HepG2 (cell line): ENCODE measurements at regions not wholly inside any gene's neighbourhood (a gene's known extent, or its start where the extent isn't known, plus 50 kb on each side); places are given as distances from the start of the nearest gene placed in this dataset.
A peak's percentile ranks its signal among the peaks of the same experiment; 100 is the strongest.

ENCODE experiments used
- ATAC-seq: fragments of 200-7000 bp; cut with Tn5 transposase; 3 replicates; pipeline ENCODE4 v1.9.1; 2020; ENCODE audit warnings: mild to moderate bottlenecking, moderate library complexity
- BruUV-seq: library from RNA; stranded (reverse); fragments of 400-500 nt; replicated peaks from 2 replicates; lab custom pipeline; 2021; lab: Mats Ljungman, UMichigan
- CTCF ChIA-PET: fragments of 300-600 bp; formaldehyde crosslinking; extraction: SDS; loops from one replicate; lab custom pipeline; 2021; ENCODE audit warnings: low total read pairs, inconsistent platforms, low intra/inter-chr PET ratio; lab: Yijun Ruan, JAX
- POLR2A ChIA-PET: fragments of 350-600 bp; sonication (Branson Sonifier 250); formaldehyde crosslinking; loops from one replicate; lab custom pipeline; 2020; ENCODE audit warnings: antibody characterized with exemption, inconsistent platforms; lab: Yijun Ruan, JAX
- DNase-seq: peaks from one replicate; pipeline ENCODE4 v3.0.0-alpha.2; 2015; ENCODE audit warnings: low spot score
- FAIRE-seq: peaks from 3 replicates; lab custom pipeline; 2011; peaks lifted over from hg19 to GRCh38; lab: Jason Lieb, UNC
- H2AFZ ChIP-seq: one replicate; pipeline ENCODE4 v1.6.1; 2011; ENCODE audit warnings: low read length, inconsistent platforms
- H3K27ac ChIP-seq: fragments of 300-600 bp; 3 replicates; pipeline ENCODE4 v1.8.0; 2011; ENCODE audit warnings: mixed run types, mild to moderate bottlenecking, mixed read lengths, low read length, inconsistent platforms; ENCODE audit not compliant: insufficient read depth; ENCODE audit errors: extremely low read length
- H3K27me3 ChIP-seq, 2 experiments: fragments of 200-600 bp in 1 of 2; 2 replicates in 1 of 2; 3 replicates in 1 of 2; pipeline versions ENCODE4 v1.6.0 to v1.8.0; 2011; ENCODE audit warnings: low read length in 2 of 2, mild to moderate bottlenecking in 2 of 2, moderate library complexity in 2 of 2, inconsistent platforms in 1 of 2; ENCODE audit not compliant: insufficient read depth in 2 of 2, control insufficient read depth in 1 of 2
- H3K36me3 ChIP-seq, 2 experiments: fragments of 200-600 bp in 1 of 2; replicated peaks in 1 of 2; 2 replicates in 1 of 2; 3 replicates in 1 of 2; pipeline versions ENCODE4 v1.5.1 to v1.8.0; 2011; ENCODE audit warnings: low read length in 2 of 2, inconsistent platforms in 1 of 2; ENCODE audit not compliant: insufficient read depth in 2 of 2, control insufficient read depth in 1 of 2
- H3K4me1 ChIP-seq: 2 replicates; pipeline ENCODE4 v1.5.1; 2012; ENCODE audit warnings: low read length, inconsistent platforms; ENCODE audit not compliant: insufficient read depth
- H3K4me2 ChIP-seq: 2 replicates; pipeline ENCODE4 v1.6.0; 2011; ENCODE audit warnings: low read depth, low read length, inconsistent platforms
- H3K4me3 ChIP-seq, 3 experiments: fragments of 200-600 bp in 1 of 3; sonication (generic), shearing (Covaris generic) in 1 of 3; replicated peaks in 1 of 3; 2 replicates each; pipeline ENCODE4 v1.5.1; 2011 to 2016; ENCODE audit warnings: low read length in 3 of 3, inconsistent platforms in 2 of 3, low read depth in 2 of 3, mild to moderate bottlenecking in 2 of 3, control low read depth in 1 of 3, mixed read lengths in 1 of 3; ENCODE audit not compliant: insufficient read depth in 1 of 3
- H3K79me2 ChIP-seq: one replicate; pipeline ENCODE4 v1.6.1; 2011; ENCODE audit warnings: low read length, inconsistent platforms; ENCODE audit not compliant: insufficient read depth
- H3K9ac ChIP-seq: 2 replicates; pipeline ENCODE4 v1.6.0; 2011; ENCODE audit warnings: mild to moderate bottlenecking, low read depth, low read length, inconsistent platforms; ENCODE audit not compliant: insufficient read depth
- H3K9me3 ChIP-seq: 2 replicates; pipeline ENCODE4 v1.5.1; 2012; ENCODE audit warnings: mild to moderate bottlenecking, low read length
- H4K20me1 ChIP-seq: 2 replicates; pipeline ENCODE4 v1.6.0; 2011; ENCODE audit warnings: inconsistent platforms, mild to moderate bottlenecking, low read length, moderate library complexity; ENCODE audit not compliant: insufficient read depth
- CEBPB ChIP-seq: IDR thresholded peaks from 2 replicates; pipeline ENCODE4 v1.6.1; 2011; ENCODE audit warnings: low read depth, low read length, improper control_type of control experiment, borderline replicate concordance
- EEA1 ChIP-seq: sonication (generic); formaldehyde crosslinking; IDR thresholded peaks from 2 replicates; pipeline ENCODE4 v1.5.1; 2020; ENCODE audit warnings: mild to moderate bottlenecking, missing genetic modification reagents, borderline replicate concordance
- GATAD2A ChIP-seq: IDR thresholded peaks from 2 replicates; pipeline ENCODE4 v1.6.1; 2016
- SAP130 ChIP-seq: IDR thresholded peaks from 2 replicates; pipeline ENCODE4 v1.6.1; 2016; ENCODE audit warnings: low read depth
- ZFY ChIP-seq: sonication (generic); formaldehyde crosslinking; IDR thresholded peaks from 2 replicates; pipeline ENCODE4 v1.4.0; 2020; ENCODE audit warnings: missing genetic modification reagents
- ZNF3 ChIP-seq: IDR thresholded peaks from 2 replicates; pipeline ENCODE4 v1.7.0; 2017; ENCODE audit warnings: inconsistent platforms
- ZNF446 ChIP-seq: sonication (generic); formaldehyde crosslinking; IDR thresholded peaks from 2 replicates; pipeline ENCODE4 v1.5.0; 2020; ENCODE audit warnings: mild to moderate bottlenecking, missing genetic modification reagents
- ZNF547 ChIP-seq: sonication (generic); formaldehyde crosslinking; IDR thresholded peaks from 2 replicates; pipeline ENCODE4 v1.5.1; 2020; ENCODE audit warnings: mild to moderate bottlenecking, missing genetic modification reagents
- ZNF761 ChIP-seq: sonication (generic); formaldehyde crosslinking; conservative IDR thresholded peaks from 2 replicates; pipeline ENCODE4 v1.4.0; 2020; ENCODE audit warnings: mild to moderate bottlenecking, missing genetic modification reagents
- whole genome bisulfite sequencing: methylation state at CpG from one replicate; pipeline ENCODE4 v1.1.6; 2017; ENCODE audit warnings: low lambda C conversion rate; 5-methylcytosine and 5-hydroxymethylcytosine counted together
- in situ Hi-C: cut with HindIII; loops from 2 replicates; pipeline ENCODE4 v1.10.0; 2017; ENCODE audit warnings: low pct_unique_long_range_greater_than_20kb; ENCODE audit not compliant: extremely low pct_ligation_motif_present
- intact Hi-C: fragments of 100-400 bp; cut with micrococcal nuclease; formaldehyde crosslinking; loops from one replicate; pipeline ENCODE4 v1.10.0; 2022; ENCODE audit not compliant: unreplicated experiment
- TF ChIP-seq, protein P1 (sequence below): sonication (generic); formaldehyde crosslinking; IDR thresholded peaks from 2 replicates; pipeline ENCODE4 v1.9.0; 2021; ENCODE audit warnings: missing genetic modification reagents, mild to moderate bottlenecking, borderline replicate concordance
- TF ChIP-seq, protein P2 (sequence below): sonication (generic); formaldehyde crosslinking; IDR thresholded peaks from one replicate; pipeline ENCODE4 v1.5.1; 2020; ENCODE audit warnings: mild to moderate bottlenecking, missing genetic modification reagents; ENCODE audit errors: not compliant biosample characterization

DNA sequence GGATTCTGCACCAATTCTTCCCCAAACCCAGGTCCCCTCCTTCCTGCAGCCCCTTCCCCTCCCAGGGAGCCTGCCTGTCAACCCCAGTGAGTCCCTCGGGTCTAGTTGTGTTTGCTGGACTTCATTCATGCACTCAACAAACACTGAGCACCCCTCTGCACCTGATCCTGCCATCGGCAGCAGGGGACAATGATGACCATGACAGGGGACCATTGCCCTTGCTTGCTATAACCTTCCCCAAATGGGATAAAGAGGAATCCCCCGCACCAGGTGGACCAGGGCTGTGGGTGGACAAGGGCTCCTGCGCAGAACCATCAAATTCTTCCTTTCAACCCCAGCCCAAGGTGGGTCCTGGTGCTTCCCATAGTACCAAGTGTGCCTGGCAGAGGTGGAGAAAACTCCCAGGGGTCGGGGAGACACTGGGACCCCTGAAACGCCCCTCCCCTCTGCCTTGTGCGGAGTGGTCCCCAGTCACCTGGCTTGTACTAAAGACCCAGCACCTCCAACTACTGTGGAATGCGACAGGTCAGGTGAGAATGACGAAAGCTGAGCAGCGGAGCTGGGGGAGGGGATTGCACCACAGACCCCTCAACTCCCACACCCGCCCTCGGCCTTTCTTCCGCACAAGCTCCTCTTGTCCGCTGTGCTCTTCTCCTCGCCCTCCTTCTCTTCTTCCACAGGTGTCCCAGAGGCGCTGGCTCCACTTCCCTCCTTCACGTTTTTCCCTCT lies 119.9 kb upstream of the ZNF217 start (continued):
- TF ChIP-seq CEBPB (no peak), SAP130 (CRISPR knock-in tag) (no peak), ZNF3 (CRISPR knock-in tag) (peak; percentile 49; the same call in 1 of the 2 replicates), ZNF547 (CRISPR knock-in tag) (no peak), EEA1 (no peak), GATAD2A (no peak)
- TF ChIP-seq, protein P1, sequence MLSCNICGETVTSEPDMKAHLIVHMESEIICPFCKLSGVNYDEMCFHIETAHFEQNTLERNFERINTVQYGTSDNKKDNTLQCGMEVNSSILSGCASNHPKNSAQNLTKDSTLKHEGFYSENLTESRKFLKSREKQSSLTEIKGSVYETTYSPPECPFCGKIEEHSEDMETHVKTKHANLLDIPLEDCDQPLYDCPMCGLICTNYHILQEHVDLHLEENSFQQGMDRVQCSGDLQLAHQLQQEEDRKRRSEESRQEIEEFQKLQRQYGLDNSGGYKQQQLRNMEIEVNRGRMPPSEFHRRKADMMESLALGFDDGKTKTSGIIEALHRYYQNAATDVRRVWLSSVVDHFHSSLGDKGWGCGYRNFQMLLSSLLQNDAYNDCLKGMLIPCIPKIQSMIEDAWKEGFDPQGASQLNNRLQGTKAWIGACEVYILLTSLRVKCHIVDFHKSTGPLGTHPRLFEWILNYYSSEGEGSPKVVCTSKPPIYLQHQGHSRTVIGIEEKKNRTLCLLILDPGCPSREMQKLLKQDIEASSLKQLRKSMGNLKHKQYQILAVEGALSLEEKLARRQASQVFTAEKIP (CRISPR knock-in tag): 0 out of 2 replicates have a peak, but pooled peaks have one; percentile 30

DNA sequence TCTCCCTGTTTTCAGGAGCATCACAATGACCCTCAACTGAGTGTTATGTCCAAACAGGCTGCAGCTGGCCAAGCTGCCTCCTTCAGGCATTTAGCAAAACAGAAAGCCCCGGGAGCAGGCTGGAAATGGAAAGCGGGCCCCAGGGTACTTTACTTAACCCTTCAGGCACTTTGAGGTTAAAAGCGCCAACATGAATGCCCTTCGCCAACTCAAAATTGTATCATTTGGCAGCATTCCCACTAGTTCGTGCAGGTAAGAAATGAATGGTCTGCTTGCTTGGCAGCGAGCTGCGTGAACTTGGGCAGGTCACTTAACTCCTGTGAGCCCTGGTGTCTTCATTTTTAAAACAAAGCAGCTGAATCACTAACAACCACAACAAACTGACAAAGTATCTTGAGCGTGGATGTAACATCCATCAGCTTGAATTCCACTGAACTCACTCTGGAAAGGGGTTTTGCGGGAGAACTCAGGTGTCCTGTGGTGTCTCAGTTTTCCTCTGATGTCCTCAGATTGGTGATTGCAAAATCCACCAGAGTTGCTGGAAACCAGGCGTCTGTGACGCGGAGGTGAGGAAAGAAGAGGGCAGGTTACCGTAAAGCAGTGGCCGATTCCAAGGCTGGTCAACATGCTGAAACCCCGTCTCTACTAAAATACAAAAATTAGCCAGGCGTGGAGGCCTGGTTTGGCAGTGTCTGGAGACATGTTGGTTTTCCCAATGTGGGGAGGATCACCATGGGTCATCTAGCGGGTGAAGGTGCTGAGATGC lies 118.8 kb upstream of the ZNF217 start:
- Histone ChIP-seq H4K20me1 (no peaks in the 10 kb centered on the region), H3K27me3 (no peaks in the 10 kb centered on the region), H3K4me2 (peak overlapping the region; percentile 76), H3K27ac (peak overlapping the region; percentile 30), H3K79me2 (no peaks in the 10 kb centered on the region), H2AFZ (peak overlapping the region; percentile 74), H3K9me3 (no peaks in the 10 kb centered on the region), H3K9ac (peak overlapping the region; percentile 51; the same call in 1 of the 2 replicates), H3K36me3 (no peaks in the 10 kb centered on the region), H3K4me3 (peak overlapping the region; percentile 35 to 49 (median 42)), H3K4me1 (peaks cover 50% of the 10 kb centered on the region)
- ATAC-seq (peak; percentile 42), DNase-seq (peak; percentile 31), FAIRE-seq (peak; percentile 56)
- in situ Hi-C loops: no loop called here
- ChIA-PET POLR2A (interaction anchor here (0.7 to 3.1 kb wide), 12 partner anchors 15 to 154 kb away, joined by 3 to 19 read pairs (median 4); no protein-coding TSS in a partner anchor), CTCF (no interaction called here)
- intact Hi-C loops: loop anchor here (5.0 kb wide), 1 partner anchor 205 kb away; no protein-coding TSS in a partner anchor
- BruUV-seq: no TSS peak
- 24% methylated on average over 17 of the region's 17 CpGs for WGBS
- TF ChIP-seq, protein P2, sequence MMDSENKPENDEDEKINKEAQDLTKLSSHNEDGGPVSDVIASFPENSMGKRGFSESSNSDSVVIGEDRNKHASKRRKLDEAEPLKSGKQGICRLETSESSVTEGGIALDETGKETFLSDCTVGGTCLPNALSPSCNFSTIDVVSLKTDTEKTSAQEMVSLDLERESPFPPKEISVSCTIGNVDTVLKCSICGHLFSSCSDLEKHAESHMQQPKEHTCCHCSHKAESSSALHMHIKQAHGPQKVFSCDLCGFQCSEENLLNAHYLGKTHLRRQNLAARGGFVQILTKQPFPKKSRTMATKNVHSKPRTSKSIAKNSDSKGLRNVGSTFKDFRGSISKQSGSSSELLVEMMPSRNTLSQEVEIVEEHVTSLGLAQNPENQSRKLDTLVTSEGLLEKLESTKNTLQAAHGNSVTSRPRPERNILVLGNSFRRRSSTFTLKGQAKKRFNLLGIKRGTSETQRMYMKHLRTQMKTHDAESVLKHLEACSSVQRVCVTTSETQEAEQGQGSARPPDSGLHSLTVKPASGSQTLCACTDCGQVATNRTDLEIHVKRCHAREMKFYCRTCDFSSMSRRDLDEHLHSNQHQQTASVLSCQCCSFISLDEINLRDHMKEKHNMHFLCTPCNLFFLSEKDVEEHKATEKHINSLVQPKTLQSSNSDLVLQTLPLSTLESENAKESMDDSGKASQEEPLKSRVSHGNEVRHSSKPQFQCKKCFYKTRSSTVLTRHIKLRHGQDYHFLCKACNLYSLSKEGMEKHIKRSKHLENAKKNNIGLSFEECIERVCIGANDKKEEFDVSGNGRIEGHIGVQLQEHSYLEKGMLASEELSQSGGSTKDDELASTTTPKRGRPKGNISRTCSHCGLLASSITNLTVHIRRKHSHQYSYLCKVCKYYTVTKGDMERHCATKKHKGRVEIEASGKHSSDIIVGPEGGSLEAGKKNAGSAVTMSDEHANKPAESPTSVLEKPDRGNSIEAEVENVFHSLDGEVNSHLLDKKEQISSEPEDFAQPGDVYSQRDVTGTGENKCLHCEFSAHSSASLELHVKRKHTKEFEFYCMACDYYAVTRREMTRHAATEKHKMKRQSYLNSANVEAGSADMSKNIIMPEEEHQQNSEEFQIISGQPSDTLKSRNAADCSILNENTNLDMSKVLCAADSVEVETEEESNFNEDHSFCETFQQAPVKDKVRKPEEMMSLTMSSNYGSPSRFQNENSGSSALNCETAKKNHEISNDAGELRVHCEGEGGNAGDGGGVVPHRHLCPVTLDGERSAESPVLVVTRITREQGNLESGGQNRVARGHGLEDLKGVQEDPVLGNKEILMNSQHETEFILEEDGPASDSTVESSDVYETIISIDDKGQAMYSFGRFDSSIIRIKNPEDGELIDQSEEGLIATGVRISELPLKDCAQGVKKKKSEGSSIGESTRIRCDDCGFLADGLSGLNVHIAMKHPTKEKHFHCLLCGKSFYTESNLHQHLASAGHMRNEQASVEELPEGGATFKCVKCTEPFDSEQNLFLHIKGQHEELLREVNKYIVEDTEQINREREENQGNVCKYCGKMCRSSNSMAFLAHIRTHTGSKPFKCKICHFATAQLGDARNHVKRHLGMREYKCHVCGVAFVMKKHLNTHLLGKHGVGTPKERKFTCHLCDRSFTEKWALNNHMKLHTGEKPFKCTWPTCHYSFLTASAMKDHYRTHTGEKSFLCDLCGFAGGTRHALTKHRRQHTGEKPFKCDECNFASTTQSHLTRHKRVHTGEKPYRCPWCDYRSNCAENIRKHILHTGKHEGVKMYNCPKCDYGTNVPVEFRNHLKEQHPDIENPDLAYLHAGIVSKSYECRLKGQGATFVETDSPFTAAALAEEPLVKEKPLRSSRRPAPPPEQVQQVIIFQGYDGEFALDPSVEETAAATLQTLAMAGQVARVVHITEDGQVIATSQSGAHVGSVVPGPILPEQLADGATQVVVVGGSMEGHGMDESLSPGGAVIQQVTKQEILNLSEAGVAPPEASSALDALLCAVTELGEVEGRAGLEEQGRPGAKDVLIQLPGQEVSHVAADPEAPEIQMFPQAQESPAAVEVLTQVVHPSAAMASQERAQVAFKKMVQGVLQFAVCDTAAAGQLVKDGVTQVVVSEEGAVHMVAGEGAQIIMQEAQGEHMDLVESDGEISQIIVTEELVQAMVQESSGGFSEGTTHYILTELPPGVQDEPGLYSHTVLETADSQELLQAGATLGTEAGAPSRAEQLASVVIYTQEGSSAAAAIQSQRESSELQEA (CRISPR knock-in tag): no peak
- 0 out of 2 replicates have a peak, but pooled peaks have one; percentile 1 for TF ChIP-seq ZFY (CRISPR knock-in tag)
- TF ChIP-seq ZNF761 (CRISPR knock-in tag): 0 out of 2 replicates have a peak, but pooled peaks have one; percentile 3
- no peak for TF ChIP-seq ZNF446 (CRISPR knock-in tag)
